ENCODE measurements at regions not wholly inside any gene's neighbourhood (a gene's known extent, or its start where the extent isn't known, plus 50 kb on each side); places are given as distances from the start of the nearest gene placed in this dataset.

DNA sequence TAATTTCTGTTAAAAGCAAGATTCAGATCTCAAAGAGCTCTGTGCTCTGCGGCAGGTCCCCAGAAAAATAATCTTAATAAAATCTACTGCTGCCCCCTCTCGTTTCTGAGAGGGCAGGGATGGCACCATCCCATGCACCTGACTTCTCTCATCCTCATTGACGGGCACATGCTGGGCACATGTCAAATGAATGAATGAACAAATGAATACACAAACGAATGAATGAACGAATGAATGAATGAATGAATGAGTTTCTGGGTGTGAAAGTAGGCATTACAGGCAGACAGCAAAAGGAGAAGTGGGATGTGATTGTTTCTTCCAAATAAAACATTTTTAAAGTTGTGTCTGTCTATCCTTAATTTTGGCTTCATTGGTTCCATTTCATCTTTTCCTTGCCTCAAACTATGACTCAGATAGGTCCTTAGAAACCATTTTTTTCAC lies 398.1 kb upstream of the PRKCQ start:
- H3K4me3 ChIP-seq (ENCODE audit: low read depth, low read length), result no peak overlapping the region
- TF ChIP-seq, protein P1, sequence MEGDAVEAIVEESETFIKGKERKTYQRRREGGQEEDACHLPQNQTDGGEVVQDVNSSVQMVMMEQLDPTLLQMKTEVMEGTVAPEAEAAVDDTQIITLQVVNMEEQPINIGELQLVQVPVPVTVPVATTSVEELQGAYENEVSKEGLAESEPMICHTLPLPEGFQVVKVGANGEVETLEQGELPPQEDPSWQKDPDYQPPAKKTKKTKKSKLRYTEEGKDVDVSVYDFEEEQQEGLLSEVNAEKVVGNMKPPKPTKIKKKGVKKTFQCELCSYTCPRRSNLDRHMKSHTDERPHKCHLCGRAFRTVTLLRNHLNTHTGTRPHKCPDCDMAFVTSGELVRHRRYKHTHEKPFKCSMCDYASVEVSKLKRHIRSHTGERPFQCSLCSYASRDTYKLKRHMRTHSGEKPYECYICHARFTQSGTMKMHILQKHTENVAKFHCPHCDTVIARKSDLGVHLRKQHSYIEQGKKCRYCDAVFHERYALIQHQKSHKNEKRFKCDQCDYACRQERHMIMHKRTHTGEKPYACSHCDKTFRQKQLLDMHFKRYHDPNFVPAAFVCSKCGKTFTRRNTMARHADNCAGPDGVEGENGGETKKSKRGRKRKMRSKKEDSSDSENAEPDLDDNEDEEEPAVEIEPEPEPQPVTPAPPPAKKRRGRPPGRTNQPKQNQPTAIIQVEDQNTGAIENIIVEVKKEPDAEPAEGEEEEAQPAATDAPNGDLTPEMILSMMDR (conservative IDR thresholded peaks at IDR 0.05; ENCODE audit: low read depth, low read length), result no peak
- no peak for DNase-seq (ENCODE audit: low read depth)

DNA sequence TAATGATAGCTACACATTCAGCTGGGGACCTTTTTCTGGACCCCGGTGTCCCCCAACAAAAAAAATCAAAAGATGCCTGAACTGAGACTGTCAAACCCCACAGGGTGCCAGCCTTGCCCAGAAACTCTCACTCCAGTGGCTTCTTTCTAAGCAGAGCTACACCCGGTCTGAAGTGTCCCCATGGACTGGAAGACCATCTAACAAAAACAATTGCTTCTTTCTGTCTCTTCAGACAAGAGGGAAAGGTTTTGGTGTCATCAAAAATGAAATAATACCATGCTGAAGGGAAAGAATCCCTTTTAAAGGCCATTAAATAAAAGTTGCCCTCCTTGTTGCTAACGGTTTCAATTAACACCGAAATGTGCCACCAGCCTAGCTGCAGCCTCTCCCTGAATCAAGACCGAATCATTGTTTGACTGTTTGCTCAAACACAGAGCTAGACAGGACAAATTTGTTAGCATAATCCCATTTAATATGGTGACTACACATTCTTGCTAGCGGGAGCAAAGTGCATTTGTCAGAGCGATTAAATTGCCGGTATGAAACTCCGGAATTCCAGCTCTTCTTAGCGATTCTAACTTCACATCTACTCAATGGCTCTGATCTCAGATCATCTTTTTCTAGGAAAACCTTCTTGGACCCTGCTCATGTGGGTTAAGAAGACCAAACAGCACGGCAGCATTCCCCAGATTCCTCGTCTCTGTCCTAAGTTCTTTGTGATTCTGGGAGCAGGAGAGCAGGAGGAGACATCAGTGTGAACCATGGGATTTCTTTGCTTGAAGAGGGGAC lies 397.5 kb upstream of the PRKCQ start:
- no peak overlapping the region for H3K4me3 ChIP-seq (ENCODE audit: low read depth, low read length)
- TF ChIP-seq, protein P1 (conservative IDR thresholded peaks at IDR 0.05; ENCODE audit: low read depth, low read length), result no peak
- no peak for DNase-seq (ENCODE audit: low read depth)

DNA sequence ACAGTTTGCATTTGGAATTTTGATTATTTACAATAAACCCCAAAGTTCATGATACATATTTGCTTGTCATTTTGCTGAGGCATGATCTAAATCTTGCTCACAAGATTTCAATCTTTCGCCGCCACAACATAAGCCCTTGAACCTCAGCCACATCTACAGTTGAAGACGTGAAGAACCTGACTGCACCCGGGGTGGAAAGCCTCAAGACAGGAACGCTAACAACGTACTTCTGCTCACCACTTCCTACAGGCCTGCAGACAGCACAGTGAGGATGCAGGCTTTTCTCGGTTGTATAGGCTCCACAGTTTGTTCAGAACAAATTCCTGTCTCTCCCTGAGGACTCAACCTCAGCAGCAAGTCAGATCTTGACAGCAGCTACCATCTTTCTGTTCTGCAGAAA lies 393.8 kb upstream of the PRKCQ start:
- TF ChIP-seq, protein P1 (conservative IDR thresholded peaks at IDR 0.05; ENCODE audit: low read depth, low read length), result no peak
- H3K4me3 ChIP-seq (ENCODE audit: low read depth, low read length), result no peak overlapping the region
- no peak for DNase-seq (ENCODE audit: low read depth)

DNA sequence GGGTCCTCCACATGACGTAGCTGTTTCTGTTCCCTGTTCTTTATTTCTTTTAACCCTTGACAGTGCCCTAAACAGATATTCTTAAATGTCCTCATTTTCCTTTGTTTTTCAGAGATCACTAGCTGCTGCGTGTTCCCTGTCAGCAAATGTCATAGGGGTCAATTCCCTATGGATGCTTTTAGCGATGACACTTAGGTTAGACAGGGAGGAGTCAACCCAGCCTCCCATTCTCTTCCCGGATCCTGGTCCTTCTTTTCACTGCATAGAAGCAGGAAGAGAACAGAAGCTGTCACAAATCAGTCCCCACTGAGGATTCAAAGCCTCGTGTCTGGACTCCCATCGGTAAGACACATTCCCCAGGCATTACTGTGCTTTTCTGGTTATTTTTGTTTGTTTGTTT lies 392.1 kb upstream of the PRKCQ start:
- DNase-seq (ENCODE audit: low read depth), result no peak
- no peak overlapping the region for H3K4me3 ChIP-seq (ENCODE audit: low read depth, low read length)
- TF ChIP-seq, protein P1 (conservative IDR thresholded peaks at IDR 0.05; ENCODE audit: low read depth, low read length), result no peak

DNA sequence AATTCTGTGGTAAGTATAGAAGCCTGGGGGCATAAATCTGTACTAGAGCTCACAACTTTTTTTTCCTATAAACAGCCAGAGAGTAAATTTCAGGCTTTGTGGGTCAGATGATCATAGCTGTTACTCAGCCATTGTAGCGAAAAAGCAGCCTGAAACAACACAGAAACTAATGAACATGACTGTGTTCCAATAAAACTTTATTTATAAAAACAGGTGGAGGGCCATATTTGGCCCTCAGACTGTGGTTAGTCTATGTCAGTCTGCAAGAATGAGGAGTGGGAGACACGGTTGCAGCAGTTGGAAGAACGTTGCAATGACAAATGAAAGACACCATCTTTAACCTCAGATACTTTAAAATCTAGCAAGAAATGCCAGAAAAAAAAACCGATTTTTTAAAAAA lies 389.6 kb upstream of the PRKCQ start:
- no peak for DNase-seq (ENCODE audit: low read depth)
- H3K4me3 ChIP-seq (ENCODE audit: low read depth, low read length), result no peak overlapping the region
- TF ChIP-seq, protein P1 (conservative IDR thresholded peaks at IDR 0.05; ENCODE audit: low read depth, low read length), result no peak

DNA sequence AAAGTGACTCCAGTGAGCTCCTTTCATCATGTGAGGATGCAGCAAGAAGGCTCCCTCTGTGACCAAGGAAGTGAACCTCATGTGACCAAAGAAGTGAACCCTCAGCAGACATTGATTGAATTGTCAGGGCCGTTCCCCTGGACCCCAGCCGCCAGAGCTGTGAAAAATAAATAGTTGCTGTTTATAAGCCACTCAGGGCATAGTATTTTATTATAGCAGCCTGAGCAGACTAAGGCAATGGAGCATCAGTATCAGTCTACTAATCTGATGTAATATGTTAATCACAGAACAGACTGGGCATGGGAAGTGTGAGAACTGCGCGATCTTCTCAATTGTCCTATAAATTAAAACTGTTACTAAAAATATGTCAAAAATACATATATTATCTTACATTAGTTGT lies 384.5 kb upstream of the PRKCQ start:
- TF ChIP-seq, protein P1 (conservative IDR thresholded peaks at IDR 0.05; ENCODE audit: low read depth, low read length), result no peak

DNA sequence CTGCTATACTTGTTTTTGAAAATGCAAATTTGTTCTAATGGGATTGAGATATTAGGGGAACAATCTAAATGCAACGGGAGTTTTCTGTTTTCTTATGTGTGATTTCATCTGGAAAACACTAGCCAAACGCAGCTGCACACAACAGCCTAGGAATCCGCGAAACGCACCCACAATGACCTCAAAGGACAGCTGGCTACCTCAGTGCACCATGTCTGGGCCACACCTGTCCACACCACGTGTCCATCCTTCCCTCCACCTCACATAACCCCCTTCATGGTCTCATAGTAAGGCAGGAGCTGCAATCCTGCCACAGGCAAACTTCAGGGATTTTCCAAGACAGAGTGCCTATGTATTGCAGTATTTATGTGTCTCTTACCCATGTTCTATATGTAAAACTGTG lies 382.5 kb upstream of the PRKCQ start:
- no peak overlapping the region for H3K4me3 ChIP-seq (ENCODE audit: low read depth, low read length)
- TF ChIP-seq, protein P1 (conservative IDR thresholded peaks at IDR 0.05; ENCODE audit: low read depth, low read length), result no peak

More for the DNA sequence above, 384.5 kb upstream of the PRKCQ start:
- DNase-seq (ENCODE audit: low read depth), result no peak
- H3K4me3 ChIP-seq (ENCODE audit: low read depth, low read length), result no peak overlapping the region

More for the DNA sequence above, 382.5 kb upstream of the PRKCQ start:
- DNase-seq (ENCODE audit: low read depth), result no peak
